GM12878 (cell line): ENCODE measurements at regions not wholly inside any gene's neighbourhood (a gene's known extent, or its start where the extent isn't known, plus 50 kb on each side); places are given as distances from the start of the nearest gene placed in this dataset.

Experiments used
- CUX1 ChIP-seq: IDR thresholded peaks from 2 replicates; pipeline ENCODE4 v1.6.1; 2012; ENCODE audit warnings: improper control_type of control experiment, low read depth, low read length; ENCODE audit not compliant: insufficient replicate concordance
- HSF1 ChIP-seq: fragments of 150-350 bp; IDR thresholded peaks from 2 replicates; pipeline ENCODE4 v1.6.1; 2014; ENCODE audit warnings: mild to moderate bottlenecking, low read depth, low read length
- IRF3 ChIP-seq: fragments of 450-650 bp; IDR thresholded peaks from 2 replicates; pipeline ENCODE4 v1.6.1; 2014; ENCODE audit warnings: mild to moderate bottlenecking
- RAD51 ChIP-seq: fragments of 450-650 bp; IDR thresholded peaks from 2 replicates; pipeline ENCODE4 v1.6.1; 2016; ENCODE audit warnings: moderate library complexity, mild to moderate bottlenecking, inconsistent platforms
- ZNF687 ChIP-seq: fragments of 450-650 bp; IDR thresholded peaks from 2 replicates; pipeline ENCODE4 v1.6.1; 2017; ENCODE audit warnings: mild to moderate bottlenecking, moderate library complexity

- TF ChIP-seq RAD51, result no peak
- no peak for TF ChIP-seq ZNF687
- no peak for TF ChIP-seq CUX1
- no peak for TF ChIP-seq IRF3
- no peak for TF ChIP-seq HSF1
Measured at GRCh38 chr2:175737722-175738361, 264.2 kb downstream of the LNPK start (continued).
